ENCODE measurements at regions not wholly inside any gene's neighbourhood (a gene's known extent, or its start where the extent isn't known, plus 50 kb on each side); places are given as distances from the start of the nearest gene placed in this dataset.
"Not testable (repeated sequence)": the region's sequence is repeated elsewhere in the genome, so short reads cannot be mapped to it uniquely, and the experiment has no call there.

DNA sequence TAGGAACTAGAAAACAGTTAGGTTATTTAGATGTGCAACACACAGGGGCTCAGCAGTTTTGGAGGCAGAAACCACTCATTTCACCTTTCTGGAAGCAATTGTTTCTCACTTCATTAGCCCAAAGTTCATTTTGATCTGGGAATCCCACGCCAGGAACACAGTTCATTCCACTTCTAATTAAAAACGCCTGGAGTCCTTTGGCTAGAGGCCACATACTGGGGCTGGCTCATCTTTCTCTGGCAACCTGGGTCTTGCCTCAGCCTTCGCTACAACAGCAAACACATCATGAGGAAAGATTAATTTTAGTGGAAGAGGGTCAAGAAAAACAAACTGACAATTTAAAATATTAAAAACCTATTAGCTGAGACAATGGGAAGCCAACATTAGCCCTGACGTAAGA, 69.7 kb downstream of the RFPL4B start:
- no peak for DNase-seq (ENCODE audit: extremely low spot score)
- ChIA-PET CTCF (no interaction called here), POLR2A (no interaction called here)

DNA sequence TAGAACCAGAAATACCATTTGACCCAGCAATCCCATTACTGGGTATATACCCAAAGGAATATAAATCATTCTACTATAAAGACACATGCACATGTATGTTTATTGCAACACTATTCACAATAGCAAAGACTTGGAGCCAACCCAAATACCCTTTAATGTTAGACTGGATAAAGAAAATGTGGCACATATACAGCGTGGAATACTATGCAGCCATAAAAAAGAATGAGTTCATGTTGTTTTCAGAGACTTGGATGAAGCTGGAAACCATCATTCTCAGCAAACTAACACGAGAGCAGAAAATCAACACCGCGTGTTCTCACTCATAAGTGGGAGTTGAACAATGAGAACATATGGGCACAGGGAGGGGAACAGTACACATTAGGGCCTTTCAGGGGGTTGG, 79.9 kb downstream of the RFPL4B start:
- CTCF ChIA-PET; DNase-seq (ENCODE audit: extremely low spot score); POLR2A ChIA-PET: not testable (repeated sequence)

More for the DNA sequence above, 69.7 kb downstream of the RFPL4B start:
- TF ChIP-seq, protein P1, sequence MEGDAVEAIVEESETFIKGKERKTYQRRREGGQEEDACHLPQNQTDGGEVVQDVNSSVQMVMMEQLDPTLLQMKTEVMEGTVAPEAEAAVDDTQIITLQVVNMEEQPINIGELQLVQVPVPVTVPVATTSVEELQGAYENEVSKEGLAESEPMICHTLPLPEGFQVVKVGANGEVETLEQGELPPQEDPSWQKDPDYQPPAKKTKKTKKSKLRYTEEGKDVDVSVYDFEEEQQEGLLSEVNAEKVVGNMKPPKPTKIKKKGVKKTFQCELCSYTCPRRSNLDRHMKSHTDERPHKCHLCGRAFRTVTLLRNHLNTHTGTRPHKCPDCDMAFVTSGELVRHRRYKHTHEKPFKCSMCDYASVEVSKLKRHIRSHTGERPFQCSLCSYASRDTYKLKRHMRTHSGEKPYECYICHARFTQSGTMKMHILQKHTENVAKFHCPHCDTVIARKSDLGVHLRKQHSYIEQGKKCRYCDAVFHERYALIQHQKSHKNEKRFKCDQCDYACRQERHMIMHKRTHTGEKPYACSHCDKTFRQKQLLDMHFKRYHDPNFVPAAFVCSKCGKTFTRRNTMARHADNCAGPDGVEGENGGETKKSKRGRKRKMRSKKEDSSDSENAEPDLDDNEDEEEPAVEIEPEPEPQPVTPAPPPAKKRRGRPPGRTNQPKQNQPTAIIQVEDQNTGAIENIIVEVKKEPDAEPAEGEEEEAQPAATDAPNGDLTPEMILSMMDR (IDR thresholded peaks at IDR 0.05; ENCODE audit: control extremely low read depth, extremely low read depth, low read depth, missing control alignments) = no peak

DNA sequence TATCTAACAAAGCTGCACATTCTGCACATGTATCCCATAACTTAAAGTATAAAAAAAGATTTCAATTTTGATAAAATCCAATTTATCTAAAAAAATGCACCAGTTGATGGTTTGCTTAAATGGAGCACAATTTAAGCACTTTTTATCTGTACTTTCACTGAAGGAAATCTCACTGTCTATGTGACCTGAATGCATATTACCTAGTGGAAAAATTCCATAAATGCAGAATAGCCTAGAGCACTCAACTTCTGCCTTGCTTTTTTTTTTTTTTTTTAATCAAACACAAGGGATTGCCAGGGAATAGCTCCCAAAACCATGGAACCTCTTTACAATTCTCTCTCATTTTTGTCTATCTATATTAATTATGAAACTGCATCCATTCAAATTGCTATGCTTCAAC, 80.4 kb downstream of the RFPL4B start:
- TF ChIP-seq, protein P1 (IDR thresholded peaks at IDR 0.05; ENCODE audit: control extremely low read depth, extremely low read depth, low read depth, missing control alignments) = no peak
- CTCF ChIA-PET = no interaction called here
- POLR2A ChIA-PET = no interaction called here
- DNase-seq (ENCODE audit: extremely low spot score) = no peak

DNA sequence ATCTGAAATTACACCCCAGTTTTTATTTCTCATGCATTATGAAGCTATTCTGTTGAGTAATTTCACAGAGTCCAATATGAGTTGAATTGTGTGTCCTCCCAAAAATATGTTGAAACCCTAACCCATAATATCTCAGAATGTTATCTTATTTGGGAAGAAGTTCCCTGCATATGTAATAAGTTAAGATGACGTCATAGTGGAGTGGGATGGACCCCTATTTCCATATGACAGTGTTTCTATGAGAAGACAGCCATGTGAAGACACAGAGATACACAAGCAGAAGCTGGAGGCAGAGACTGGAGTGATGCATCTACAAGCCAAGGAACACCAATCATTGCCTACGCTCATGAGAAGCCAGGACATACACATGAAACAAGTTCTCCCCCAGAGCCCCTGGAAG, 81.3 kb downstream of the RFPL4B start:
- CTCF ChIA-PET = no interaction called here
- DNase-seq (ENCODE audit: extremely low spot score) = no peak
- POLR2A ChIA-PET = no interaction called here
- TF ChIP-seq, protein P1 (IDR thresholded peaks at IDR 0.05; ENCODE audit: control extremely low read depth, extremely low read depth, low read depth, missing control alignments) = no peak

DNA sequence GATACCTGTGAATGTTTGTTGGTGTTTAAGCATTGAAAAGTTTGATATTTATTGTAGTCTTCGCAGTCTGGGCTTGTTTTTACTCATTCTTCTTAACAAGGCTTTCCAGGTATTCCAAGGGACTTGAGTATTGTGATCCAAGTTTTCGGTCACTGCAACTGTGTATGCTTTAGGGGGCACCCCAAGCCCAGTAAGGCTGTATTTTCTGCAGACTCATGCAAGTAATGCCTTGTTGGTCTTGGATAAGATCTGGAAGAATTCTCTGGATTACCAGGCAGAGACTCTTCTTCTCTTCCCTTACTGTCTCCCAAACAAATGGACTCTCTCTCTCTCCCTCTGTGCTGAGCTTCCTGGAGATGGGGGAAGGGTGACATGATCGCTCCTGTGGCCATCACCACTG, 82.1 kb downstream of the RFPL4B start:
- CTCF ChIA-PET = interaction anchor here (1.9 kb wide), 1 partner anchor 10 kb away, joined by 4 read pairs; no protein-coding TSS in a partner anchor
- TF ChIP-seq, protein P1 (IDR thresholded peaks at IDR 0.05; ENCODE audit: control extremely low read depth, extremely low read depth, low read depth, missing control alignments) = no peak
- DNase-seq (ENCODE audit: extremely low spot score) = no peak
- POLR2A ChIA-PET = no interaction called here

DNA sequence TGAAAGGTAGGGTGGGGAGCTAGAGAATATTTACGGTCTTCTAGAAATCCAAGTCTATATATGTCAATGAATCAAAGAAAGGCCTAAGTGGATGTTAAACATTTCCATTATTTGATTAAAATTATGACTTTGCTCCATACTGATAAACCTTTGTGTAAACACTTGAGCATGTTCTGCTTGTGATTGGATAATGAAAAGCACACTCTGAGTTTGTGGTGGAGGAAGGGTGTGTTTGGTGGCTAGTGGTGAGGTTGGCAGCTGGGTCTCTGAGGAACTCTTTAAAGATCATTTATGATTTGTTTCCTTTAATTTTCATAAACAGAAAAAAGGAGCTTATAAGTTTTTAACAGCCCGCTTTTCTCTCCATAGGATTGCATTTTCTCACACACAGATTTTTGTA, 84.7 kb downstream of the RFPL4B start:
- POLR2A ChIA-PET = no interaction called here
- TF ChIP-seq, protein P1 (IDR thresholded peaks at IDR 0.05; ENCODE audit: control extremely low read depth, extremely low read depth, low read depth, missing control alignments) = no peak
- DNase-seq (ENCODE audit: extremely low spot score) = no peak
- CTCF ChIA-PET = no interaction called here

DNA sequence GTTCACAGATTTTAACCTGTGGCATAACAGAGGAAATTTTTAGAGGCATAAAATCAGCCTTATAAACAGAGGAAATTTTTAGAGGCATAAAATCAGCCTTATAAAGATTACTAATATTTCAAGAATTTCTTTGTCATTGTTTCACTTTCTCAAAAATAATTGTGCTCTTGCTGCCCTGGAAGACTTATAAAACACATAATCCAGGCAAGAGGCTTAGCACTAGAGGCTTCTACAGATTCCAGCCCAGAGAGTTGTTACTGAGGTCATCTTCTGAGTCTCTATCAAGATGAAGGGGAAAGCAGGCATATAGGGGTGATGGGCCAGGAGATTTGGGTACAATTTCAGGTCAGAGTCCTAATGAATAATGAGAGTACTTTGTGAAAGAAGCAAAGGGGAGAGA, 85.7 kb downstream of the RFPL4B start:
- ChIA-PET CTCF (no interaction called here), POLR2A (no interaction called here)
- TF ChIP-seq, protein P1 (IDR thresholded peaks at IDR 0.05; ENCODE audit: control extremely low read depth, extremely low read depth, low read depth, missing control alignments) = no peak
- no peak for DNase-seq (ENCODE audit: extremely low spot score)

Data from GM10248 (cell line).